ENCODE measurements at regions not wholly inside any gene's neighbourhood (a gene's known extent, or its start where the extent isn't known, plus 50 kb on each side); places are given as distances from the start of the nearest gene placed in this dataset.
"Not testable (repeated sequence)": the region's sequence is repeated elsewhere in the genome, so short reads cannot be mapped to it uniquely, and the experiment has no call there.

DNA sequence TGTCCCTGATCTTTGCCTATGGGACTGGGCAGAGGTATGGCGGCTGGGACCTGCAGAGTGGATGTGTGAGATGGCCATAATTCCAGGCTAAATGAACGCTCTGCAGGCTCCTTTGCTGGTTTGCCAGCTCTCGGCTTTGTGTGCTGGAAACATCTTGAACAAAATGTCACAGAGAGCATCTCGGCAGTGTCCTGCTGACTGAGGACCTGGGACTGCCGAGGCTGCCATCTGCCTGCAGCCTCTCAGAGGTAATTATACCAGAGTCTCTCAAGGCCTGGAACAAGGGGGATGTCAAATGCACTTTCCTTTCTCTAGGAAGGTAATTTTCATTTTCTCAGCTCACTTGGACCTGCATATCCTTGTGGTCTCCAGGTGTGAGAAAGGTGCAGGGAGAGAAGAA, 354.2 kb downstream of the PDCD6IP start:
- TF ChIP-seq, protein P1, sequence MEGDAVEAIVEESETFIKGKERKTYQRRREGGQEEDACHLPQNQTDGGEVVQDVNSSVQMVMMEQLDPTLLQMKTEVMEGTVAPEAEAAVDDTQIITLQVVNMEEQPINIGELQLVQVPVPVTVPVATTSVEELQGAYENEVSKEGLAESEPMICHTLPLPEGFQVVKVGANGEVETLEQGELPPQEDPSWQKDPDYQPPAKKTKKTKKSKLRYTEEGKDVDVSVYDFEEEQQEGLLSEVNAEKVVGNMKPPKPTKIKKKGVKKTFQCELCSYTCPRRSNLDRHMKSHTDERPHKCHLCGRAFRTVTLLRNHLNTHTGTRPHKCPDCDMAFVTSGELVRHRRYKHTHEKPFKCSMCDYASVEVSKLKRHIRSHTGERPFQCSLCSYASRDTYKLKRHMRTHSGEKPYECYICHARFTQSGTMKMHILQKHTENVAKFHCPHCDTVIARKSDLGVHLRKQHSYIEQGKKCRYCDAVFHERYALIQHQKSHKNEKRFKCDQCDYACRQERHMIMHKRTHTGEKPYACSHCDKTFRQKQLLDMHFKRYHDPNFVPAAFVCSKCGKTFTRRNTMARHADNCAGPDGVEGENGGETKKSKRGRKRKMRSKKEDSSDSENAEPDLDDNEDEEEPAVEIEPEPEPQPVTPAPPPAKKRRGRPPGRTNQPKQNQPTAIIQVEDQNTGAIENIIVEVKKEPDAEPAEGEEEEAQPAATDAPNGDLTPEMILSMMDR (IDR thresholded peaks at IDR 0.05; ENCODE audit: insufficient read depth, low read depth, low read length, missing control alignments): no peak
- no peak for DNase-seq (ENCODE audit: low read depth)
- no peak overlapping the region for H3K4me3 ChIP-seq (ENCODE audit: low read depth, low read length)

DNA sequence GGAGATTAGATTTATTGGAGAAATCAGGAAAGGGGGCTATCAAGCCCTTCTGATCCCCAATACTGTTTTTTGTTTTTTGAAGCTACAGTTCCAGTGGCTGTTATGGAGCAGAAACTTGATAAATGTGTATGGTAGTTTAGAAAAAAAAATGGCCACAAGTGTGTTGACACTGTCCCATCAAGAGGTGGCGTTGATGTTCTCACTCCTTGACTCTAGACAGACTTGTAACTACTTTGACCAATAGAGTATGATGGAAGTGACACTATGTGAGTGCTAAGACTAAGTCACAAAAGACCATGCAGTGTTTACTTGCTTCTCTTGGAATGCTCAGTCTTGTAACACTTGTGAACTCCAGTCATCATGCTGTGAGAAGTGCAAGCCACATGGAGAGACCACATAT, 356.7 kb downstream of the PDCD6IP start:
- H3K4me3 ChIP-seq (ENCODE audit: low read depth, low read length): no peak overlapping the region
- TF ChIP-seq, protein P1 (IDR thresholded peaks at IDR 0.05; ENCODE audit: insufficient read depth, low read depth, low read length, missing control alignments): no peak
- DNase-seq (ENCODE audit: low read depth): no peak

DNA sequence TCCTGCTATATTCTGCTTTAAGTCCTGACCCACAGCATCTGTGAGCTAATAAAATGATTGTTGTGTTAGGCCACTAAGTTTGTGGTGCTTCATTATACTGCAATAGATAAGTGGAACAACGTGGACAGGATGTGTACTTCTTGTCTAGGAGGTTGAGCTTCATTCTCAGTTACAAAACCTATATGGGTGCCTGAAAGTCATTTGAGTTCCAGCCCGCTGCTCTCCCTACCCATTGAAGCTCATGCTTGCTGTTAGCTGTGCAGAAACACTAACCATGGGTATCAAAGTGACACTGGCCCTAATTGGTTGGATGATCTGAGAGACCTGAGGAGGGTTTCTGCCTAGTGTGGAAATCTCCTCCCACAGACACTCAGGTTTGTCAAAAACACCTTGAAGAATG, 357.2 kb downstream of the PDCD6IP start:
- TF ChIP-seq, protein P1 (IDR thresholded peaks at IDR 0.05; ENCODE audit: insufficient read depth, low read depth, low read length, missing control alignments): no peak
- H3K4me3 ChIP-seq (ENCODE audit: low read depth, low read length): no peak overlapping the region
- DNase-seq (ENCODE audit: low read depth): peak; percentile 62

DNA sequence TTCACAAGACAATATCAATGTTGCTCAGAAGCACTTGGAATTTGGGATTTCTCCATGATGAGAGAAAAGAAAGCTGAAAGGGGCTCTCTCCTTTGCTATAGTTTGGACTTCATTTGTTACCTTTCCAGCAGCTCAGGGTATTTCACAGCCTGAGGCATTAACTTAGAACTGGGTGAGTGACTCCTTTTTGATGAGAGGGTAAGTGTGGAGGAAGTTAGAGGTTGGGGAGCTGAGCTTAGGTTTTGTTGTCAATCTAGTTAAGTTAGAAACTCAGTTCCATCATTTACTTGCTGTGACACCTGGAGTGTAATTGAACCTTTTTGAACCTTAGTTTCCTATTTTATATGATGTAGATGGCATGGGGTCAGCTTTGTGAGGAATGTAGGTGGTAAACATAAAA, 359.1 kb downstream of the PDCD6IP start:
- no peak for DNase-seq (ENCODE audit: low read depth)
- H3K4me3 ChIP-seq (ENCODE audit: low read depth, low read length): no peak overlapping the region
- TF ChIP-seq, protein P1 (IDR thresholded peaks at IDR 0.05; ENCODE audit: insufficient read depth, low read depth, low read length, missing control alignments): no peak

DNA sequence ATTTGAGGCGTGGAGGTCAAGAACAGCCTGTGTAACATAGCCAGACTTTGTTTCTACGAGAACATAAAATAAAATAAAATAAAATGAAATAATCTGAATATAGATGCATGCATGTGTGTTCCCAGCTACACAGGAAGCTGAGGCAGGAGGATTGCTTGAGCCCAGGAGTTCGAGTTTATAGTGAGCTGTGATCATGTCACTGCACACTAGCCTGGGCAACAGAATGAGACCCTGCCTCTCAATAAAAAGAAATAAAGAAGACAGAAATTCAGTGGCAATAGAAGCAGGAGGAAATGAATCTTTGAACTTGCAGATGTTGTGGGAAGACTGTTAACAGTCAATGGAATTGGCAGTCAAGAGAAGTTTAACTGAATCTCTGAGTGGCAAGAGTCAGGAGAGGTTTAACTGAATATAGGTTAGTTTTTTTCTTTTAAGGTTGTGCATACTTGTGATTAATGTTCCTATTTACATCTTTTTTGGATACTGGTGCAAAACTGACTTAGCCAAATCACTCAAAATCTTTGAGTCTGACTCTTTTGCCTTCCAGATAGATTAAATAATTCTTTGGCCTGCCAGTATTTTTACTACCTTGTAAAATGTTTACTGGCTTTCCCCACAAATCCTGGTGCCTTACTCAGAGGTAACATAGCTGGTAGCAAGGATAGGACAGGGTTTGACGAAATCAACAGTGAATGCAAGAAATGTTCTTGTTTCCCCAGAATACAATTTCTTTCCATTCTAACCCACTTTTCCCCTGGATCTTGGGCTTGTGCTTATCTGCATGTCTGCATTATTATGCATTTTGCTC, 361.4 kb downstream of the PDCD6IP start:
- no peak overlapping the region for H3K4me3 ChIP-seq (ENCODE audit: low read depth, low read length)
- DNase-seq (ENCODE audit: low read depth): no peak
- TF ChIP-seq, protein P1 (IDR thresholded peaks at IDR 0.05; ENCODE audit: insufficient read depth, low read depth, low read length, missing control alignments): no peak

DNA sequence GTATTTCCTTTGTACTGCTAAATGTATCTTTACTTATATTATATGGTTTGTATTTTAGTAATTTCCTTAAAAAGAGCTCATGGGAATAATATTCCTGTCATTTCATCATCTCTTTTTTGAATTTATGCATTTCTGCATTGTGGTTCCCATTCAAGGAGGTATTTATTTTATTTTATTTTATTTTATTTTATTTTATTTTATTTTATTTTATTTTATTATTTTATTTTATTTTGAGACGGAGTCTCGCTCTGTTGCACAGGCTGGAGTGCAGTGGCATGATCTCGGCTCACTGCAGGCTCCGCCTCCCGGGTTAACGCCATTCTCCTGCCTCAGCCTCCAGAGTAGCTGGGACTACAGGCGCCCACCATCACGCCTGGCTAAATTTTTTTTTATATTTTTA, 371.2 kb downstream of the PDCD6IP start:
- DNase-seq (ENCODE audit: low read depth); H3K4me3 ChIP-seq (ENCODE audit: low read depth, low read length): not testable (repeated sequence)

DNA sequence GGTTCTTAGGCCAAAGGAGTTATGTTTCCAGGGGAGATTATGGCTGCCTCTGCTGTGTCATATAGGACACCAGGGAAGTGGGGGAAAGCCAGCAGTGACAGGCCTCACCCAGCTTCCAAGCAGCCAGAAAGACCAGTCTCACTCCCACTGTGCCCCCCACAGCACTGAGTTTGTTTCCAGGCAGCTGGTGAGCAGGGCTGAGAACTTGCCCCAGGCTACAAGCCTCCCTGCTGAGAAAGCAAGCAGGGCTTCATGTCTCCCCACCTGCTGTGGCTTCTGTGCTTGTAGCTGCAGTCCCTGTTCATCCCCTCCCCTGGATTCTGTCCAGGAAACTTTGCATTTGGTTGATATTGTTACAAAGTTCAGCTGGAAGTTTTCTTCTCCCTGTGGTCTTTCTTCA, 376.3 kb downstream of the PDCD6IP start:
- H3K4me3 ChIP-seq (ENCODE audit: low read depth, low read length): no peak overlapping the region
- DNase-seq (ENCODE audit: low read depth): no peak
- TF ChIP-seq, protein P1 (IDR thresholded peaks at IDR 0.05; ENCODE audit: insufficient read depth, low read depth, low read length, missing control alignments): no peak
